Calu3 (cell line): ENCODE measurements at regions not wholly inside any gene's neighbourhood (a gene's known extent, or its start where the extent isn't known, plus 50 kb on each side); places are given as distances from the start of the nearest gene placed in this dataset.
A peak's percentile ranks its signal among the peaks of the same experiment; 100 is the strongest.

Source experiments
- BruUV-seq: library from RNA; stranded (reverse); fragments of 400-500 nt; replicated peaks from 2 replicates; lab custom pipeline; 2021; lab: Mats Ljungman, UMichigan
- CTCF ChIA-PET: fragments of 300-600 bp; sonication (Branson Sonifier 250); formaldehyde crosslinking; loops from one replicate; lab custom pipeline; 2022; ENCODE audit warnings: antibody characterized with exemption; lab: Charles Lee
- DNase-seq: peaks from one replicate; pipeline ENCODE4 v3.0.0; 2022
- H3K27ac Mint-ChIP-seq: one replicate; pipeline ENCODE4 v1.8.0; 2022; ENCODE audit warnings: mixed read lengths; ENCODE audit not compliant: unreplicated experiment
- H3K27me3 Mint-ChIP-seq: one replicate; pipeline ENCODE4 v1.8.0; 2022; ENCODE audit warnings: mixed read lengths; ENCODE audit not compliant: unreplicated experiment
- H3K36me3 Mint-ChIP-seq: one replicate; pipeline ENCODE4 v1.8.0; 2022; ENCODE audit warnings: mild to moderate bottlenecking, moderate library complexity, mixed read lengths; ENCODE audit not compliant: insufficient read depth, unreplicated experiment
- H3K4me1 Mint-ChIP-seq: one replicate; pipeline ENCODE4 v1.8.0; 2022; ENCODE audit warnings: mild to moderate bottlenecking, low read depth, mixed read lengths; ENCODE audit not compliant: unreplicated experiment
- H3K4me3 Mint-ChIP-seq: one replicate; pipeline ENCODE4 v1.8.0; 2022; ENCODE audit warnings: mild to moderate bottlenecking, low read depth, moderate library complexity, mixed read lengths; ENCODE audit not compliant: unreplicated experiment
- H3K9me3 Mint-ChIP-seq: one replicate; pipeline ENCODE4 v1.8.0; 2022; ENCODE audit warnings: low read depth, mixed read lengths; ENCODE audit not compliant: unreplicated experiment
- intact Hi-C: fragments of 100-400 bp; cut with micrococcal nuclease; formaldehyde crosslinking; loops from one replicate; pipeline ENCODE4 v1.10.0; 2022; ENCODE audit not compliant: unreplicated experiment
- TF ChIP-seq, protein P1 (sequence below): fragments of 200-600 bp; IDR thresholded peaks from one replicate; pipeline ENCODE4 v1.8.0; 2022; ENCODE audit warnings: antibody characterized with exemption; ENCODE audit not compliant: unreplicated experiment

GRCh38 chr7:142586611-142587010, 162.7 kb upstream of the PRSS1 start:
- Mint-ChIP-seq H3K36me3 (peaks cover 5% of the 10 kb centered on the region), H3K4me1 (peaks cover 48% of the 10 kb centered on the region), H3K4me3 (no peak overlapping the region), H3K9me3 (no peaks in the 10 kb centered on the region), H3K27ac (no peak overlapping the region), H3K27me3 (no peaks in the 10 kb centered on the region)
- TF ChIP-seq, protein P1, sequence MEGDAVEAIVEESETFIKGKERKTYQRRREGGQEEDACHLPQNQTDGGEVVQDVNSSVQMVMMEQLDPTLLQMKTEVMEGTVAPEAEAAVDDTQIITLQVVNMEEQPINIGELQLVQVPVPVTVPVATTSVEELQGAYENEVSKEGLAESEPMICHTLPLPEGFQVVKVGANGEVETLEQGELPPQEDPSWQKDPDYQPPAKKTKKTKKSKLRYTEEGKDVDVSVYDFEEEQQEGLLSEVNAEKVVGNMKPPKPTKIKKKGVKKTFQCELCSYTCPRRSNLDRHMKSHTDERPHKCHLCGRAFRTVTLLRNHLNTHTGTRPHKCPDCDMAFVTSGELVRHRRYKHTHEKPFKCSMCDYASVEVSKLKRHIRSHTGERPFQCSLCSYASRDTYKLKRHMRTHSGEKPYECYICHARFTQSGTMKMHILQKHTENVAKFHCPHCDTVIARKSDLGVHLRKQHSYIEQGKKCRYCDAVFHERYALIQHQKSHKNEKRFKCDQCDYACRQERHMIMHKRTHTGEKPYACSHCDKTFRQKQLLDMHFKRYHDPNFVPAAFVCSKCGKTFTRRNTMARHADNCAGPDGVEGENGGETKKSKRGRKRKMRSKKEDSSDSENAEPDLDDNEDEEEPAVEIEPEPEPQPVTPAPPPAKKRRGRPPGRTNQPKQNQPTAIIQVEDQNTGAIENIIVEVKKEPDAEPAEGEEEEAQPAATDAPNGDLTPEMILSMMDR, result no peak
- CTCF ChIA-PET, result interaction anchor here (1.9 kb wide), 1 partner anchor 51 kb away, joined by 45 read pairs; no protein-coding TSS in a partner anchor
- BruUV-seq, result no TSS peak
- intact Hi-C loops, result loop anchor here (1.0 to 2.0 kb wide), 2 partner anchors 30 to 51 kb away; no protein-coding TSS in a partner anchor
- no peak for DNase-seq

GRCh38 chr7:142585425-142585824, 163.8 kb upstream of the PRSS1 start:
- no peak for DNase-seq
- Mint-ChIP-seq H3K9me3 (no peaks in the 10 kb centered on the region), H3K4me3 (no peak overlapping the region), H3K27ac (no peak overlapping the region), H3K4me1 (peaks cover 58% of the 10 kb centered on the region), H3K27me3 (no peaks in the 10 kb centered on the region), H3K36me3 (peaks cover 5% of the 10 kb centered on the region)
- intact Hi-C loops, result no loop called here
- no TSS peak for BruUV-seq
- TF ChIP-seq, protein P1, result no peak
- CTCF ChIA-PET, result interaction anchor here (1.1 kb wide), 2 partner anchors 27 to 50 kb away, joined by 7 to 10 read pairs; no protein-coding TSS in a partner anchor

DNA sequence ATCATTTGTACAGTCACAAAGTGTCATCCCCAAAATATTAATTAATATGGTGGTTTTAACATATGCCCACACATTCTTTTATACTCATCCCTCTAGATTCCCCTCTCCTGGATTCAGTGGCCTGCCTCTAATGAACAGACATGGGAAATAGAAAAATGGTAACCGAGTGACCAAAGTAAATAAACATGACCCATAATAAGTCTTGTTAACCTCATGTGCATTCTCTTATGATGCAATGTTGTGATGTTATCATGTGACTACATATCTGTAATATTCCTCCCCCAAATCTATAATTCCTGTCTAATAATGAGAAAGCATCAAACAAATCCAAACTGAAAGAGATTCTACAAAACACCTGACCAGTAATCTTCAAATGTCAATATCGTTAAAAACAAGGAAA, 164.5 kb upstream of the PRSS1 start:
- H3K27ac Mint-ChIP-seq, result no peak overlapping the region
- CTCF ChIA-PET, result interaction anchor here (0.7 to 1.1 kb wide), 3 partner anchors 27 to 49 kb away, joined by 7 to 10 read pairs (median 9); no protein-coding TSS in a partner anchor

DNA sequence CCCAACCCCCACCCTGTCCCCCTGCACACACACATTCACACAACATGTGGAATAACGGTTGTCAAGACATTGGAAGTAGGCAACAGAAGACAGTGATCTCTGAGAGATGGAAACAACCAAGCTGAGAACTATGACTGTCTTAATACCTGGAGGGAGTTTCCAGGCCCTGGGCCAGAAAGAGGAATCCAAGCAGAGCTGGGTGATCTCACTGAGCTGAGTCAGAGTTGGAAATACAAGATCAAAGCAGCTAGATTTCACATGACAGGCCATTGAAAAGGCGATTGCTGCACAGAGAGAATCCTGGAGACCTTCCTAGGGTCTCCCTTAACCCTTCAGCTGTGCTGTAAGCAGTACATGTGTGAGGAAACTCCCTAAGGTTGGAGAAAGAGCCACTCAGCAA, 165.8 kb upstream of the PRSS1 start:
- Mint-ChIP-seq H3K36me3 (peaks cover 5% of the 10 kb centered on the region), H3K9me3 (no peaks in the 10 kb centered on the region), H3K4me1 (peaks cover 63% of the 10 kb centered on the region), H3K4me3 (no peak overlapping the region), H3K27me3 (no peaks in the 10 kb centered on the region), H3K27ac (peak overlapping the region; percentile 70)
- DNase-seq, result peak; percentile 33
- CTCF ChIA-PET, result interaction anchor here (0.7 to 1.3 kb wide), 5 partner anchors 28 to 1162 kb away, joined by 3 to 5 read pairs (median 4); no protein-coding TSS in a partner anchor
- intact Hi-C loops, result no loop called here
- BruUV-seq, result no TSS peak
- TF ChIP-seq, protein P1, result no peak

More for the DNA sequence above, 164.5 kb upstream of the PRSS1 start:
- H3K27me3 Mint-ChIP-seq, result no peaks in the 10 kb centered on the region
- TF ChIP-seq, protein P1, result no peak
- no peak overlapping the region for H3K4me3 Mint-ChIP-seq
- no peak for DNase-seq
- peaks cover 59% of the 10 kb centered on the region for H3K4me1 Mint-ChIP-seq
- intact Hi-C loops, result no loop called here
- BruUV-seq, result no TSS peak
- peaks cover 5% of the 10 kb centered on the region for H3K36me3 Mint-ChIP-seq
- no peaks in the 10 kb centered on the region for H3K9me3 Mint-ChIP-seq
